ENCODE measurements at regions not wholly inside any gene's neighbourhood (a gene's known extent, or its start where the extent isn't known, plus 50 kb on each side); places are given as distances from the start of the nearest gene placed in this dataset.

GRCh38 chr4:116386856-116387255 lies 698.5 kb downstream of the TRAM1L1 start:
- Histone ChIP-seq H3K4me1 (no peaks in the 10 kb centered on the region), H3K27me3 (no peaks in the 10 kb centered on the region), H3K36me3 (no peaks in the 10 kb centered on the region), H3K4me3 (no peak overlapping the region), H3K9me3 (no peaks in the 10 kb centered on the region), H3K27ac (no peak overlapping the region)
- no peak for DNase-seq (ENCODE audit: low spot score)
- no peak for TF ChIP-seq CTCF (IDR thresholded peaks at IDR 0.05)

- no peak for DNase-seq (ENCODE audit: low spot score)
- TF ChIP-seq CTCF (IDR thresholded peaks at IDR 0.05) = no peak
- Histone ChIP-seq H3K36me3 (no peaks in the 10 kb centered on the region), H3K27ac (no peak overlapping the region), H3K4me1 (no peaks in the 10 kb centered on the region), H3K27me3 (no peaks in the 10 kb centered on the region), H3K9me3 (no peaks in the 10 kb centered on the region), H3K4me3 (no peak overlapping the region)
Measured at GRCh38 chr4:116385583-116385982, 699.8 kb downstream of the TRAM1L1 start.

GRCh38 chr4:116374815-116375214 lies 710.6 kb downstream of the TRAM1L1 start:
- TF ChIP-seq CTCF (IDR thresholded peaks at IDR 0.05) = no peak

GRCh38 chr4:116362583-116362982 lies 722.8 kb downstream of the TRAM1L1 start:
- H3K9me3 ChIP-seq = no peaks in the 10 kb centered on the region
- no peak for DNase-seq (ENCODE audit: low spot score)
- no peaks in the 10 kb centered on the region for H3K36me3 ChIP-seq
- H3K4me1 ChIP-seq = no peaks in the 10 kb centered on the region
- no peak for TF ChIP-seq CTCF (IDR thresholded peaks at IDR 0.05)
- no peak overlapping the region for H3K27ac ChIP-seq
- no peak overlapping the region for H3K4me3 ChIP-seq
- no peaks in the 10 kb centered on the region for H3K27me3 ChIP-seq

More at GRCh38 chr4:116374815-116375214, 710.6 kb downstream of the TRAM1L1 start:
- Histone ChIP-seq H3K4me3 (no peak overlapping the region), H3K27me3 (no peaks in the 10 kb centered on the region), H3K36me3 (no peaks in the 10 kb centered on the region), H3K9me3 (no peaks in the 10 kb centered on the region), H3K27ac (no peak overlapping the region), H3K4me1 (no peaks in the 10 kb centered on the region)
- no peak for DNase-seq (ENCODE audit: low spot score)

GRCh38 chr4:116361790-116362189 lies 723.6 kb downstream of the TRAM1L1 start:
- no peak for DNase-seq (ENCODE audit: low spot score)
- no peaks in the 10 kb centered on the region for H3K36me3 ChIP-seq

More at GRCh38 chr4:116361790-116362189, 723.6 kb downstream of the TRAM1L1 start:
- no peak overlapping the region for H3K27ac ChIP-seq
- H3K27me3 ChIP-seq = no peaks in the 10 kb centered on the region
- H3K9me3 ChIP-seq = no peaks in the 10 kb centered on the region
- TF ChIP-seq CTCF (IDR thresholded peaks at IDR 0.05) = no peak
- no peak overlapping the region for H3K4me3 ChIP-seq
- H3K4me1 ChIP-seq = no peaks in the 10 kb centered on the region

Data from right atrium auricular region (tissue), 2 donors.